Ishikawa (cell line): ENCODE measurements at regions not wholly inside any gene's neighbourhood (a gene's known extent, or its start where the extent isn't known, plus 50 kb on each side); places are given as distances from the start of the nearest gene placed in this dataset.

Experiments
- CEBPB ChIP-seq: IDR thresholded peaks from 2 replicates; pipeline ENCODE4 v1.6.1; 2012
- CREB1 ChIP-seq: IDR thresholded peaks from 2 replicates; pipeline ENCODE4 v1.6.1; 2012; ENCODE audit warnings: low read depth
- EGR1 ChIP-seq: IDR thresholded peaks from 2 replicates; pipeline ENCODE4 v1.6.1; 2012
- EP300 ChIP-seq: IDR thresholded peaks from 2 replicates; pipeline ENCODE4 v1.6.1; 2012; ENCODE audit warnings: borderline replicate concordance
- FOXM1 ChIP-seq: IDR thresholded peaks from 2 replicates; pipeline ENCODE4 v1.6.1; 2012; ENCODE audit warnings: low read depth, borderline replicate concordance
- MAX ChIP-seq: IDR thresholded peaks from 2 replicates; pipeline ENCODE4 v1.6.1; 2012
- NFIC ChIP-seq: IDR thresholded peaks from 2 replicates; pipeline ENCODE4 v1.6.1; 2012
- RAD21 ChIP-seq: IDR thresholded peaks from 2 replicates; pipeline ENCODE4 v1.6.1; 2012; ENCODE audit warnings: low read depth
- REST ChIP-seq: IDR thresholded peaks from 2 replicates; pipeline ENCODE4 v1.6.1; 2012; ENCODE audit warnings: low read depth, mild to moderate bottlenecking
- TAF1 ChIP-seq: IDR thresholded peaks from 2 replicates; pipeline ENCODE4 v1.6.1; 2012; ENCODE audit warnings: low read depth, mild to moderate bottlenecking
- TCF12 ChIP-seq: IDR thresholded peaks from 2 replicates; pipeline ENCODE4 v1.6.1; 2012; ENCODE audit warnings: low read depth
- TEAD4 ChIP-seq: IDR thresholded peaks from 2 replicates; pipeline ENCODE4 v1.6.1; 2012
- USF1 ChIP-seq: IDR thresholded peaks from 2 replicates; pipeline ENCODE4 v1.6.1; 2012
- YY1 ChIP-seq: IDR thresholded peaks from 2 replicates; pipeline ENCODE4 v1.6.1; 2012; ENCODE audit warnings: low read depth
- ZBTB7A ChIP-seq: IDR thresholded peaks from 2 replicates; pipeline ENCODE4 v1.6.1; 2012; ENCODE audit warnings: low read depth

DNA sequence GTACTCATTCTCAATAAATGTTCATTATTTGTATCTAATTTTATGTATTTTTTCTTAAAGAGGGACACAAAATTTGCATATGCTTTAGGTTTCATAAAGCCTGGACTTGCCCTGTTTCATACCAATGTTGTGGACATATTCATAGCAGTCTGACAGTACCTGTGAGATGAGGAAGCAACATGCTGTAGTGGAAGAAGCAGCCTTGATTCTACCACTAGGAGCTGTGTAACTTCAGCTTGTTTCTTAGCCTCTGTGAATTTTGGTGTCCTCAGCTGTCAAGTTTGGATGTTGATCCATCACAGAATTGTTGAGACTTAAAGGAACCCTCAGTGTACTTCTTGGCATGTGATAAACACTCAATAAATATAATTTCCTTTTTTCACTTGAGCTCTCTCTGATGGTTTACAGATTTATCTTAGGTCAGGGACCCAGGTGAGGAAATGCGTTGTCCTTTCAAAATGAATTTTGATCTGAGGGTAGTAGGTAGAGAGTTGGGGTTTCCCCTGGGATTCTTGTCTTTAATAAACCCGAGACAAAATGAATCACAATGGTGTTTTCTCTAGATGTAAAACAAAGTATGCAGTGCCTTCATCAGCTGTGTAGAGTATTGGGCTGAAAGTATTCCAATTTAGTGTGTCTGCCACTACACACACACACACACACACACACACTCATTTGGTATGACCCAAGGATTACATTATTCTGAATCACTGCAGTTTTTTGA is 152.1 kb downstream of the KCNRG start:
- TF ChIP-seq RAD21 (no peak), REST (no peak)

- no peak for TF ChIP-seq YY1
- TF ChIP-seq TAF1, result no peak
- TF ChIP-seq RAD21, result no peak
- TF ChIP-seq CREB1, result no peak
- TF ChIP-seq USF1, result no peak
Observed at GRCh38 chr13:50167967-50168366, 152.7 kb downstream of the KCNRG start.

- TF ChIP-seq MAX (no peak), TAF1 (no peak), FOXM1 (no peak), ZBTB7A (no peak), USF1 (no peak), TCF12 (no peak), EGR1 (no peak), CEBPB (no peak), TEAD4 (no peak), NFIC (no peak), RAD21 (no peak), REST (no peak), CREB1 (no peak), EP300 (no peak), YY1 (no peak)
Observed at GRCh38 chr13:50168786-50169185, 153.5 kb downstream of the KCNRG start.

DNA sequence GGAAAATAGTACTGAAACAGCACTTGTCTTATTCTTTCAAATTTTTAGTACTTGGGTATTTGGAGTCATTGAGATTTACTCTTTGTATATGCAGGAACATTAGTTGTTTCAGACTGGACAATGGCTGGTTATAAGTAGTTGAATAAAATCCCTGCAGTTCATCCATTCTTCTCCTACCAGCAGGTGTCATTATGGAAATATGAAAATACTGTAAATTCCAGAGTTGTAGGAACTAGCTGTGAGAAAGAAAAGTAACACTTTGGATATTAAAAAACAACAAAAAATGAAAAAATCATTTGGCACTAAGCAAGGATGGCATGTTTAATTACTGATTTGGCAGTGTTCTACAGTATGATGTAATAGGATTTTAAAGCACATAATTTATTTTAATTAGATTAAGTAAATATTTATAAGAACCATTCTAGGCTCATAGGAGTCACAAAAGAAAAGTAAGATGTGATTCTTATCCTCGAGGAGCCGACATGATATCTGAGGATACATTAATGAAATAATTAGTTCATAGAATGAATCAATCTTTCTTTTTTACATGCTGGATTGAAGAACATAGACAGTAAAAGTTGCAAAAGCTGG is 155.3 kb downstream of the KCNRG start:
- TF ChIP-seq CEBPB (no peak), RAD21 (peak; percentile 38; the same call in 1 of the 2 replicates)

DNA sequence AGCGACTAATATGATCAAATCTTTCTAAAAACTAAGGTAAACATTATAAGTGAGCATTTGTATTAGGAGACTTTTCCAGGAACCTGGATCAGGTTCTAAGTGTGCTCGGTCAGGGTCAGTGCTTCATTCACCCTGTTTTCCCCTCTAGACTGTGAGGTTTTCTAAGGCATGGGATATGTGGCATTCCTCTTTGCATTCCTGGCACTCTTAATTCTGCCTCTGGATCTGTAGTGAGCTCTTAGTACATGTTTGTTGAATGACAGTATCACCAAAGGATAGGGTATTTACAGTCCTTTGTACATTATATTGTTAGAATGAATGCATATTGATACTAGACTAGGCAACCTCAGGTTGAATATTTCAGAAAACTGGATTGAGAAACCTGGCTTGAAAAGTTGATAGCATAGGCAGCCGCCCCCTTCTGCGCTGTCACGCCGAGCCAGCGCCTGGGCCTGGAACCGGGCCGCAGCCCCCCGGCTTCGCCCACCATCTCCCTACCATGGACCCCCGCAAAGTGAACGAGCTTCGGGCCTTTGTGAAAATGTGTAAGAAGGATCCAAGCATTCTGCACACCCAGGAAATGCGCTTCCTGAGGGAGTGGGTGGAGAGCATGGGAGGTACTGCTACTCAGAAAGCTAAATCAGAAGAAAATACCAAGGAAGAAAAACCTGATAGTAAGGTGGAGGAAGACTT is 156.5 kb downstream of the KCNRG start:
- TF ChIP-seq ZBTB7A (no peak), CEBPB (no peak), USF1 (no peak), TAF1 (no peak), MAX (no peak)

GRCh38 chr13:50173045-50173444 is 157.8 kb downstream of the KCNRG start:
- 0 out of 2 replicates have a peak, but pooled peaks have one; percentile 36 for TF ChIP-seq CEBPB
